Activated CD4-positive, alpha-beta T cell treated with anti-CD3 and anti-CD28 coated beads for 36 hours (primary cell): ENCODE measurements at regions not wholly inside any gene's neighbourhood (a gene's known extent, or its start where the extent isn't known, plus 50 kb on each side); places are given as distances from the start of the nearest gene placed in this dataset.

ENCODE experiments used
- ATAC-seq: fragments of 200-7000 bp; cut with Tn5 transposase; one replicate; pipeline ENCODE4 v1.10.0; 2021; ENCODE audit warnings: mild to moderate bottlenecking, moderate library complexity
- CTCF ChIA-PET: fragments of 350-600 bp; sonication (Branson Sonifier 250); formaldehyde crosslinking; loops from one replicate; lab custom pipeline; 2021; ENCODE audit warnings: antibody characterized with exemption; lab: Charles Lee
- POLR2A ChIA-PET: fragments of 350-600 bp; sonication (Branson Sonifier 250); formaldehyde crosslinking; loops from one replicate; lab custom pipeline; 2021; ENCODE audit warnings: antibody characterized with exemption, inconsistent platforms; lab: Charles Lee
- DNase-seq: peaks from one replicate; pipeline ENCODE4 v3.0.0-alpha.2; 2020
- H3K27ac Mint-ChIP-seq: one replicate; pipeline ENCODE4 v1.8.0; 2021; ENCODE audit warnings: mixed read lengths
- H3K27me3 Mint-ChIP-seq: one replicate; pipeline ENCODE4 v1.8.0; 2021; ENCODE audit warnings: mixed read lengths
- H3K36me3 Mint-ChIP-seq: one replicate; pipeline ENCODE4 v1.8.0; 2021; ENCODE audit warnings: low read depth, mixed read lengths
- H3K4me1 Mint-ChIP-seq: one replicate; pipeline ENCODE4 v1.8.0; 2021; ENCODE audit warnings: mixed read lengths
- H3K4me3 Mint-ChIP-seq: one replicate; pipeline ENCODE4 v1.8.0; 2021; ENCODE audit warnings: mild to moderate bottlenecking, moderate library complexity, mixed read lengths
- H3K9me3 Mint-ChIP-seq: one replicate; pipeline ENCODE4 v1.8.0; 2021; ENCODE audit warnings: low read depth, mixed read lengths
- intact Hi-C, 2 experiments: fragments of 100-400 bp; cut with DNase I in 1 of 2; cut with micrococcal nuclease in 1 of 2; formaldehyde crosslinking; loops; one replicate each; pipeline versions ENCODE4 v1.14.2 to v1.15.1; 2022 to 2024; cut with DNase I, micrococcal nuclease

DNA sequence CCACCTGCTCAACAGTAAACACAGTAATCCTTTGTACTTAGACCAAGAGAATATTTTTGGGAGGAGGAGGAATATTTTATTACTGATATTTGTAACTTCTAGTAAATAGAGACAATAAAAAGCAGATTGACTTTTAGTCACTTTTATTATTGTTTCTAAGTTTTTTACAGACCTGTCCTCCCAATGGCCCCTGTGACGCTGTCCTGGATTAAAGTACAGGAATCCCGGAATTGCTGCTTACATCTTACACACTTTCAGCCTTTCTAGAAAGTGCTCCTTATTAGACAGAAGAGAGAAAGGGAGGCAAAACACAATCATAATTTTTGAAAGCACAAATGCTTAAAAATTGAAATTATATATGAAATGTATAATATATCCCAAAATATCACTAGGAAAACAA, 86.4 kb upstream of the PRKG1 start:
- Mint-ChIP-seq H3K4me3 (no peak overlapping the region), H3K27ac (no peak overlapping the region), H3K9me3 (no peaks in the 10 kb centered on the region), H3K4me1 (peaks cover 5% of the 10 kb centered on the region), H3K36me3 (no peaks in the 10 kb centered on the region), H3K27me3 (peaks cover 36% of the 10 kb centered on the region)
- POLR2A ChIA-PET = no interaction called here
- DNase-seq (no peak), ATAC-seq (no peak)
- CTCF ChIA-PET = no interaction called here
- intact Hi-C loops = no loop called here

GRCh38 chr10:50988792-50989191, 85.5 kb upstream of the PRKG1 start:
- CTCF ChIA-PET = interaction anchor here (1.1 kb wide), 1 partner anchor 21 kb away, joined by 3 read pairs; no protein-coding TSS in a partner anchor
- H3K27me3 Mint-ChIP-seq = peaks cover 40% of the 10 kb centered on the region
- no peak overlapping the region for H3K4me3 Mint-ChIP-seq
- ATAC-seq (no peak), DNase-seq (no peak)
- no peaks in the 10 kb centered on the region for H3K9me3 Mint-ChIP-seq
- POLR2A ChIA-PET = no interaction called here
- intact Hi-C loops = no loop called here
- peaks cover 5% of the 10 kb centered on the region for H3K4me1 Mint-ChIP-seq
- no peaks in the 10 kb centered on the region for H3K36me3 Mint-ChIP-seq
- H3K27ac Mint-ChIP-seq = no peak overlapping the region

DNA sequence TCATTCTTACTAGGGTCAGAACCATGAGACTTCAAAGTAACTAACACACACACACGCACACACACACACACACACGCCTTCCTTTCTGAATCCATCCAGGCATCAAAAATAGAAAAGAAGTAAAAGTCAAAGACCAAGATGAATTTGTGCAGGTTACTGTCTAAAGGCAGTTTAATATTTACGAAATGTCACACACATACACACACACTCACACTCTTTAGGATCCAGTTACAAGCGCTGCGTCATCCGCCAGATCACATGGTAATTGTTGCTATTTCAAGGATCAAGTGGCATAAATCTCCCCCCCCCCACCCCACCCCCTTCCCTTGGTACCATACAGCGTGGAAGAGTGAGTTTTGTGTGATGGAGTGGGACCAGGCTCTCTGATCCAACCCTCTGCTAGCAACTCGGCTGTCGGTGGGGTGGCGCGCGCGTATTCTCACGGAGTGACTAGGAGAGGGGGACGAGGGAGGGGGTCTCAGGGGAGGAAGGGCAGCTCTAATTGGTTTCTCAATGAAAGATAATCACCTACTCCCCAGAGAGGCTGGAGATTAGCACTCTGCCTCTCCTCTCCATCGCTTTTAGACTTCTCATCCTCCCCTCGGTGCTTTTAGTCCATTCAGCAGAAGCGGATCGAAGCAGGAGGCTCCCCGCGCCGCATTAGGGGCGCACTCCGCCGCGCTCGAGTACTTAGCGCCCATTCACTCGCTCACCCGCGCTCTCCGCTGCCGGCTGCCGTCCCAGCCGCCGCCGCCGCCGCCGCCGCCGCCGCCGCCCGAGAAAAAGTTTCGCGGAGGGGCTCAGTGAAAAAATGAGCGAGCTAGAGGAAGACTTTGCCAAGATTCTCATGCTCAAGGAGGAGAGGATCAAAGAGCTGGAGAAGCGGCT, 83.5 kb upstream of the PRKG1 start:
- peaks cover 5% of the 10 kb centered on the region for H3K4me1 Mint-ChIP-seq
- no peak overlapping the region for H3K27ac Mint-ChIP-seq
- H3K36me3 Mint-ChIP-seq = no peaks in the 10 kb centered on the region
- CTCF ChIA-PET = no interaction called here
- intact Hi-C loops = no loop called here
- peaks cover 42% of the 10 kb centered on the region for H3K27me3 Mint-ChIP-seq
- peak; percentile 26 for DNase-seq
- ATAC-seq = peak; percentile 26
- H3K9me3 Mint-ChIP-seq = no peaks in the 10 kb centered on the region
- H3K4me3 Mint-ChIP-seq = peak overlapping the region; percentile 4
- POLR2A ChIA-PET = no interaction called here

DNA sequence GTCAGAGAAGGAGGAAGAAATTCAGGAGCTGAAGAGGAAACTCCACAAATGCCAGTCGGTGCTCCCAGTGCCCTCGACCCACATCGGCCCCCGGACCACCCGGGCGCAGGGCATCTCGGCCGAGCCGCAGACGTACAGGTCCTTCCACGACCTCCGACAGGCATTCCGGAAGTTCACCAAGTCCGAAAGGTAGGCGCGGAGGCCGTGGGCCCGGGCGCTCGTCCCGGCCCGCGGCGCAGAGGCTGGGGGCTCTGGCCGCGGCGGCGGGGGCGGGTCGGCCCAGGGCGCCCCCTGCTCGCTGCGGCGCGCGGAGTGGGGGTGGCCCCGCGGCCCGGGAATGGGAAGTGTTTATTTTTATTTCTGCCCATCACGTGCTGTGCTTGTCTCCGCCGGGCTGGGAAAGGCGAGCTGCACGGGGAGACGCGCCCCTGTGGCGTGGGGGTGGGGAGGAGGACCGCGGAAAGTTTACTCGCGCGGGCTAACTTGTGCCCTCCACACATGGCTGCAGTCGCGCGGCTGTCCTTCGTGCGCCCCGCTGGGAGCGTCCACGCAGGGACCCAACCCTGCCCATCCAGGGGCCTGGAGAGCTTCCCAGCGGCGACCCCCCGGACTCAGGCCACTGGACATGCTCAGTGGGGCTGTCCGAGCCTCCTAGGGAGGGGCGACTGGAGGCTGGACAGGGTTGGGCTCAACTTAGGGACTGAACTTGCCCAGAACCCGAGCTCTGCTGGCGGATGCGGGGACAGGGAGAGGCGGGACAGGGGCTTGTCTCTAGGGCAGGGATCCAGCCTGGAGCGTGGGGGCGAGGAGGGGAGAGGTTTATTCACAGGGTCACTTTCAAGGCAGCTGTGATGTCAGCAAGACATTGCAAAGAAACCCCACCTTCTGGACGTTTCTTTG, 82.6 kb upstream of the PRKG1 start:
- ATAC-seq (no peak), DNase-seq (no peak)
- H3K4me3 Mint-ChIP-seq = peak overlapping the region; percentile 4
- CTCF ChIA-PET = no interaction called here
- H3K27me3 Mint-ChIP-seq = peaks cover 44% of the 10 kb centered on the region
- POLR2A ChIA-PET = no interaction called here
- peaks cover 5% of the 10 kb centered on the region for H3K4me1 Mint-ChIP-seq
- H3K27ac Mint-ChIP-seq = no peak overlapping the region
- intact Hi-C loops = no loop called here
- H3K36me3 Mint-ChIP-seq = no peaks in the 10 kb centered on the region
- no peaks in the 10 kb centered on the region for H3K9me3 Mint-ChIP-seq

GRCh38 chr10:50992356-50992901, 81.9 kb upstream of the PRKG1 start:
- ATAC-seq (no peak), DNase-seq (no peak)
- intact Hi-C loops = no loop called here
- H3K36me3 Mint-ChIP-seq = no peaks in the 10 kb centered on the region
- H3K4me3 Mint-ChIP-seq = no peak overlapping the region
- no peaks in the 10 kb centered on the region for H3K9me3 Mint-ChIP-seq
- no peak overlapping the region for H3K27ac Mint-ChIP-seq
- POLR2A ChIA-PET = no interaction called here
- peaks cover 5% of the 10 kb centered on the region for H3K4me1 Mint-ChIP-seq
- peaks cover 45% of the 10 kb centered on the region for H3K27me3 Mint-ChIP-seq
- CTCF ChIA-PET = no interaction called here

DNA sequence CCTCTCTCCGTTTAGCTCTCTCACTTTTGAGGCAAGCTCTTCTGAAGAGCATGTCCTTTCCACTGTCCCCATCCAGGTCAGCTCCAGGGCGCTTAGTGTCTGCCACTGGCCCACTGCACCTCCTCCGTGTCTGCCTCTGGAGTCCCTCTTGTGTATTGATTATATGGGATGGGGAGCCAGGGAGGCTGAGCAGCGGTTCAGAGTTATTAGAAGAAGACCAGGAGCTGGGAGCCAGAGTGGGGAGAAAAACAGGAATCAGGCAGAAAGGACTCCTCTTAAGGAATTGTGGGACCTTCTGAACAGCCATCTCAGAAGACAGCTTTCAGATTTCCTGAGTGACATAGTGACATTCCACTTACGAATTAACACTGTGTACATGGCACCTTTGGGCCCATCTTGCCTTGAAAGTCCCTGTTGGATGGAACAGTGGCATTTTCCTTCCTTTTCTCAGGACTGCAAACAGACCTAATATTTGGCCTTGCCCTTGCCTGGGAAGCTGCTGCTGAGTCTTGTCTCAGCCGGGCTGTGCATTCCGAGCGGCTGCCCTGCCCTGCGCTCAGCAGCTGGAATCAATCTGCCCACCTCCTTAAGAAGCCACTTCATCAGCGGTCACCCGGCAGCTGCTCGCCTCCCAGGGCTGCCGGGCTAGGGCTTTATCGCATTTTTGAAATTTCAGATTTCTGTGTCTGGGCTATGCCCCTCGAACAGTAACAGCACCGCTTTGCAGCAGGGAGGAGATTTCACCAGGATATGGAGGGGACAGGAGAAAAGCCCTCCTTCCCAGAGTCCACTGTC, 81.1 kb upstream of the PRKG1 start:
- no peak overlapping the region for H3K4me3 Mint-ChIP-seq

DNA sequence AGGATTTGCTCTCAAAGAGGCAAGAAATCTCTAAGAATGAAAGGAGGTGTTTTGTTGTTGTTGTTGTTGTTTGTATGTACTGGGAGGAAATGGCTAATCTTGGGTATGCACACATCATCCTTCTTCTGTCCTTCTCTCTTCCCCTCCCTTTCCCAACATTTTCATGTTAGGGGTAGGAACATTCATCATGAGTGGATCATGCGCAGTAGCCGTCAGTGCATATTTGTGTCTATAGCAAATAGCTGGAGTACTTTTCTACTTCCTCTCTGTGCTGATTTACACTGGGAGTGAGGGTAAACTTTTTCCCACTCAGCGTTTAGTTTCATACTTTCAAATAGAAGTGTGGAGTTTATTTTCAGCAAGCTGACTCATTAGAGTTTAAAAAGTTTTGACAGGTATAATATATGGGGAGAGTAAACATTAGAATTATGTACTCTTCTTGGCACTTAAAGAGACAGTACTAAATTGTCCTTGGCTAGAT, 80.5 kb upstream of the PRKG1 start:
- intact Hi-C loops = no loop called here
- POLR2A ChIA-PET = no interaction called here
- DNase-seq = no peak

More for the DNA sequence above, 81.1 kb upstream of the PRKG1 start:
- ATAC-seq = no peak
- ChIA-PET CTCF (interaction anchor here (1.0 kb wide), 1 partner anchor 12 kb away, joined by 3 read pairs; no protein-coding TSS in a partner anchor), POLR2A (no interaction called here)
- DNase-seq = no peak
- Mint-ChIP-seq H3K9me3 (no peaks in the 10 kb centered on the region), H3K27me3 (peaks cover 43% of the 10 kb centered on the region), H3K36me3 (no peaks in the 10 kb centered on the region), H3K27ac (no peak overlapping the region), H3K4me1 (peaks cover 5% of the 10 kb centered on the region)
- intact Hi-C loops = no loop called here

DNA sequence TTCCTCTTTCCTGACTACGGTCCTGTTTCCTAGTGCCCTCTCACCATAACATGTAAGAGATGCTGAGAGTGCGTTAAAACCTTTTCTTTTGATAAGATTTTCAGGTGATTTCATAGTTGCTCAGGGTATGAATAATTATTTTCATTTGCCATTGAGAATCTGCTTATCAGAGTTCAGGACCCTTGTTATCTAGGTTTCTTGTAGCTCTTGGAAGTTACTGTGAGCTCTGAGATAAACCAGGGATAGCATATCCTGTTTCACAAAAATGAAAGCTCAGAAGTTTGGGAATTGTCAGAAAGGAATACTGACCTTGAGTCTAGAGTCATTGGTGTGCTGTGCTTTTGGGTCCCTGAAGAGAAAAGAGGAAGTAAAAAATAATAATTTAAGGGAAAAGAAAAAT, 76.8 kb upstream of the PRKG1 start:
- intact Hi-C loops = no loop called here
- no peak for ATAC-seq
- ChIA-PET POLR2A (no interaction called here), CTCF (no interaction called here)
- no peak for DNase-seq
- Mint-ChIP-seq H3K4me1 (no peaks in the 10 kb centered on the region), H3K27ac (no peak overlapping the region), H3K27me3 (peaks cover 23% of the 10 kb centered on the region), H3K9me3 (no peaks in the 10 kb centered on the region), H3K36me3 (no peaks in the 10 kb centered on the region), H3K4me3 (no peak overlapping the region)

More for the DNA sequence above, 80.5 kb upstream of the PRKG1 start:
- Mint-ChIP-seq H3K9me3 (no peaks in the 10 kb centered on the region), H3K4me1 (peaks cover 5% of the 10 kb centered on the region), H3K27ac (no peak overlapping the region), H3K27me3 (peaks cover 42% of the 10 kb centered on the region), H3K4me3 (no peak overlapping the region), H3K36me3 (no peaks in the 10 kb centered on the region)
- no peak for ATAC-seq
- CTCF ChIA-PET = interaction anchor here (0.6 to 1.0 kb wide), 2 partner anchors 12 to 1811 kb away, joined by 3 read pairs; no protein-coding TSS in a partner anchor

DNA sequence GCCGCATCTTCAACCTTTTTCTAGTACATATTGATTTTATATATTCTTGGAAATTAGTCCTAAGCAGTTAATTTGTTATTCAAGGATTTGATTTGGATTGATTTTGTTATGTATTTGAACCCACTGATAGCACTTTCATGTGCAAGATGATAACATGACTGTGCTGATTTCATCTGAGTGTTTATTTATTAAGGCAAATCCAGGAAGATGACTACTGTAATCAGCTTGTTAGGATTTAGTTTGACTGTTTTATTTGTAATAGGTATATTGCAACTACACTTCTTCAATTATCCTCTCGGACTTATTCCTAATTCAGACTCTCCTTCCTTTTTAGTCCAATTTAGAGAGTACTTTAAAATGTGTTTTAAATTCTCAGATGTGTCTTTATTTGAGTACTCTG, 75.1 kb upstream of the PRKG1 start:
- Mint-ChIP-seq H3K4me1 (no peaks in the 10 kb centered on the region), H3K4me3 (no peak overlapping the region), H3K9me3 (no peaks in the 10 kb centered on the region), H3K27ac (no peak overlapping the region), H3K36me3 (no peaks in the 10 kb centered on the region), H3K27me3 (peaks cover 12% of the 10 kb centered on the region)
- intact Hi-C loops = no loop called here
- ATAC-seq = no peak
- ChIA-PET CTCF (no interaction called here), POLR2A (no interaction called here)
- no peak for DNase-seq

DNA sequence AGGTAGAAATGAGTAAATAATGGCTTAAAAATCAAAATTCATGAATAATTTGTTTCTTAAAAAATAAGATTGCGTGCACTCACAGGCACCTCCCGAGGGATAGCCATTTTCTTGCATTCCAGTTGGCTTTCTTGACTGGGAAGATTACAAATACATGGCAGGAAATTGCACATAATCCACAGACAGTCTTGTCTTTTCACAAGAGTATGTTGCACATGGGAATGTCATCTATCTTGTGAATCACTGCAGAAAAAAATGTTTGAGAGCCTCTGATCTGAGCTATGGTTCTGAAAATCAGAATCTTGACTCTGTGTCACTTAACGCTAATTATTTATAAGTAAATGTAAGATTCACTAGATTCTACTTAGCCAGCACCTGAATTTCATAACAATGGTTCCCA, 74.1 kb upstream of the PRKG1 start:
- peaks cover 16% of the 10 kb centered on the region for H3K27me3 Mint-ChIP-seq
- DNase-seq (no peak), ATAC-seq (no peak)
- H3K36me3 Mint-ChIP-seq = no peaks in the 10 kb centered on the region
- no peak overlapping the region for H3K4me3 Mint-ChIP-seq
- H3K9me3 Mint-ChIP-seq = no peaks in the 10 kb centered on the region
- H3K4me1 Mint-ChIP-seq = no peaks in the 10 kb centered on the region
- ChIA-PET POLR2A (no interaction called here), CTCF (no interaction called here)
- intact Hi-C loops = loop anchor here in 1 of 2 experiments (10.0 kb wide), 1 partner anchor 955 kb away; no protein-coding TSS in a partner anchor
- H3K27ac Mint-ChIP-seq = no peak overlapping the region

GRCh38 chr10:51000976-51001375, 73.3 kb upstream of the PRKG1 start:
- Mint-ChIP-seq H3K27ac (no peak overlapping the region), H3K27me3 (peaks cover 16% of the 10 kb centered on the region), H3K4me3 (no peak overlapping the region), H3K4me1 (no peaks in the 10 kb centered on the region), H3K9me3 (no peaks in the 10 kb centered on the region), H3K36me3 (no peaks in the 10 kb centered on the region)
- ATAC-seq (no peak), DNase-seq (no peak)
- intact Hi-C loops = loop anchor here (1.0 to 10.0 kb wide), 3 partner anchors 421 to 1215 kb away; no protein-coding TSS in a partner anchor
- POLR2A ChIA-PET = no interaction called here
- CTCF ChIA-PET = no interaction called here
